Kidney (tissue), 13 donors: ENCODE measurements at regions not wholly inside any gene's neighbourhood (a gene's known extent, or its start where the extent isn't known, plus 50 kb on each side); places are given as distances from the start of the nearest gene placed in this dataset.

Experiments used
- DNase-seq, 5 donors: peaks; one replicate each; pipeline ENCODE4 v3.0.0-alpha.2; 2013 to 2020
- FAIRE-seq: peaks from 2 replicates; lab custom pipeline; 2012; peaks lifted over from hg19 to GRCh38; lab: Jason Lieb, UNC
- H3K27ac ChIP-seq, 2 donors: one replicate each; pipeline ENCODE4 v1.7.0; 2013; ENCODE audit warnings: low read depth in 2 of 2, low read length in 2 of 2, inconsistent platforms in 1 of 2
- H3K27me3 ChIP-seq: one replicate; pipeline ENCODE4 v1.7.1; 2013; ENCODE audit warnings: low read length, inconsistent platforms; ENCODE audit not compliant: control insufficient read depth, insufficient read depth
- H3K36me3 ChIP-seq, 3 donors: one replicate each; pipeline versions ENCODE4 v1.7.0 to v1.7.1; 2013; ENCODE audit warnings: low read length in 3 of 3, control low read depth in 1 of 3, inconsistent platforms in 1 of 3; ENCODE audit not compliant: insufficient read depth in 3 of 3, control insufficient read depth in 2 of 3
- H3K4me1 ChIP-seq, 3 donors: one replicate each; pipeline versions ENCODE4 v1.7.0 to v1.7.1; 2013; ENCODE audit warnings: low read length in 3 of 3, inconsistent platforms in 1 of 3, low read depth in 1 of 3; ENCODE audit not compliant: control insufficient read depth in 2 of 3, insufficient read depth in 2 of 3
- H3K4me3 ChIP-seq, 3 donors: one replicate each; pipeline versions ENCODE4 v1.7.0 to v1.8.1; 2013; ENCODE audit warnings: low read length in 3 of 3, control low read depth in 1 of 3, inconsistent platforms in 1 of 3
- H3K9ac ChIP-seq, 3 donors: one replicate each; pipeline versions ENCODE4 v1.7.0 to v1.7.1; 2013; ENCODE audit warnings: low read length in 3 of 3, control low read depth in 1 of 3, inconsistent platforms in 1 of 3
- H3K9me3 ChIP-seq, 3 donors: one replicate each; pipeline versions ENCODE4 v1.7.0 to v1.7.1; 2013; ENCODE audit warnings: low read length in 3 of 3, control low read depth in 1 of 3, inconsistent platforms in 1 of 3; ENCODE audit not compliant: control insufficient read depth in 2 of 3, insufficient read depth in 1 of 3
- CTCF ChIP-seq: IDR thresholded peaks from 3 replicates; pipeline ENCODE4 v1.5.1; 2012; ENCODE audit warnings: mild to moderate bottlenecking, moderate library complexity, borderline replicate concordance; ENCODE audit not compliant: insufficient read depth; ENCODE audit errors: extremely low read depth
- intact Hi-C: fragments of 100-400 bp; cut with DNase I; formaldehyde crosslinking; loops from one replicate; pipeline ENCODE4 v1.11.1; 2022
- donor health status: control.
- donor health status: control.
- donor health status: control.
- donor health status: control.
- donor health status: control.
- donor health status: DM: yes; HTN: yes; CAD: no.
- donor health status: Normal renal cell carcinoma (clear cell type).

- H3K4me1 ChIP-seq: peaks cover 6 to 32% (median 31%) of the 10 kb centered on the region in 3 donors
- peak overlapping the region; percentile 48 to 51 (median 49) for H3K4me3 ChIP-seq
- FAIRE-seq: no peak
These were observed 136.3 kb downstream of the LY86 start for GRCh38 chr6:6724539-6725467.

GRCh38 chr6:6725468-6726209 lies 137.1 kb downstream of the LY86 start:
- no peak for TF ChIP-seq CTCF
- Histone ChIP-seq H3K27me3 (no peaks in the 10 kb centered on the region), H3K27ac (peak overlapping the region; percentile 92 to 93), H3K9ac (peak overlapping the region in 1 of 3 donors; percentile 63), H3K4me1 (peaks cover 6 to 31% (median 31%) of the 10 kb centered on the region in 3 donors), H3K9me3 (no peaks in the 10 kb centered on the region), H3K4me3 (peak overlapping the region in 2 of 3 donors; percentile 49 to 51), H3K36me3 (no peaks in the 10 kb centered on the region)
- no peak for FAIRE-seq
- DNase-seq: peak in 1 of 5 donors; percentile 58
- intact Hi-C loops: no loop called here

More at GRCh38 chr6:6724539-6725467, 136.3 kb downstream of the LY86 start:
- no peaks in the 10 kb centered on the region for H3K36me3 ChIP-seq
- H3K27ac ChIP-seq: peak overlapping the region; percentile 92 to 93
- peak overlapping the region in 2 of 3 donors; percentile 63 for H3K9ac ChIP-seq
- TF ChIP-seq CTCF: peak; percentile 52
- peak; percentile 86 to 96 (median 89) for DNase-seq
- intact Hi-C loops: no loop called here
- no peaks in the 10 kb centered on the region for H3K9me3 ChIP-seq
- H3K27me3 ChIP-seq: no peaks in the 10 kb centered on the region

GRCh38 chr6:6728169-6728941 lies 139.8 kb downstream of the LY86 start:
- FAIRE-seq (no peak), DNase-seq (no peak)
- no peaks in the 10 kb centered on the region for H3K9me3 ChIP-seq
- no peak overlapping the region for H3K9ac ChIP-seq
- intact Hi-C loops: no loop called here
- H3K27me3 ChIP-seq: no peaks in the 10 kb centered on the region
- no peak overlapping the region for H3K27ac ChIP-seq
- TF ChIP-seq CTCF: no peak
- H3K4me3 ChIP-seq: no peak overlapping the region
- H3K36me3 ChIP-seq: no peaks in the 10 kb centered on the region
- H3K4me1 ChIP-seq: peaks cover 6 to 21% (median 13%) of the 10 kb centered on the region in 3 donors
